ENCODE measurements at regions not wholly inside any gene's neighbourhood (a gene's known extent, or its start where the extent isn't known, plus 50 kb on each side); places are given as distances from the start of the nearest gene placed in this dataset.
"Not testable (repeated sequence)": the region's sequence is repeated elsewhere in the genome, so short reads cannot be mapped to it uniquely, and the experiment has no call there.

DNA sequence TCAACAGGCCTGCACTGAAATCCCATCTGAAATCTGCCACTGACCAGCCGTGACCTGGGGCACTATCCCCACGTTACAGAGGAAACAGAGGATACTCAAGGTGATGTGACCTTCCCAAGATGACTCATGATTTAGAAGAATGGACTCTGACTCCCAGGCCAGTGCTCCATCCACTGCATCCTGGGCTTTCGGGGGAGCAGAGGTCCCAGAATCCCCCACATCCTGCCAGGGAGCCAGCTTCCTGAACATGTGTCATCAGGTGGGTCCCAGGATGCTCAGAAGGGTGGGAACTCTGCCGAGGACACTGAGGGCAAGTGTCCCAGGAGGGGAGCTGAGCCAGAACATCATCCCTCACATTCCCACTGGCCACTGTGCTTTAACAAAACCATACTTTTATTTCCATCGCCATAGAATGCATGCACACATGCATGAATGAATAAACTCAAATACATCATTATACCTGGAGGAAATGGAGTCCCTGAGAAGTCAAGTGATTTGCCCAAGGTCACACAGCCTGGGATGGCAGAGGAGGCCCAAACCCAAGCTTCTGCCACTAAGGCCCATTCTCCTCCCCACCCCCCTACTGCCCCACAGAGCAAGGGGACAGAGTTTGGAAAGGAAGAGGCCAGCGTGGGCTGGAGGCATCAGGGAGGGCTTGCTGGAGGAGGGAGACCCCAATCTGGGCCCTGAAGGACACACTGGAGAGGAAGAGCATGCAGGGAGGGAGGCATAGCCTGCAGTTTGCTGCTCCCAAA is 189.4 kb downstream of the MATN1 start:
- intact Hi-C loops (cut with micrococcal nuclease) = no loop called here

DNA sequence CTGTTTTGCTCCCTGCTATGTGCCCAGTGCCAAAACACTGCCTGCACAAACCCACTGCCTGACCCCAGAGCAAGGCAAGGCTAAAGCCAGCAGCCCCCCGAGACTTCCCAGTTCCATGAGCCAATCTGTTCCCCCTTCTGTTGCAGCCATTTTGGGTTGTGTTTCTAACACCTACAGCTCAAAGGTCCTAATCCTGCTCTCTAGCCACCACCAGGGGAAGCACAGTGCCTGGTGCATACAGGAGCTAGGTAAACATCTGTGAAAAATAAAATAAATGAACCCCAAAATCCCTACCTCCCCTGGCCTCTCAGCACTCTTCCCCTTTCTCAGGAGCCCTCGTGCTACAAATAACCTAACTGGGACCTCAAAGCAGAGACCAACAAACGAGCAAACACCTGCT is 190.2 kb downstream of the MATN1 start:
- intact Hi-C loops (cut with micrococcal nuclease) = no loop called here

DNA sequence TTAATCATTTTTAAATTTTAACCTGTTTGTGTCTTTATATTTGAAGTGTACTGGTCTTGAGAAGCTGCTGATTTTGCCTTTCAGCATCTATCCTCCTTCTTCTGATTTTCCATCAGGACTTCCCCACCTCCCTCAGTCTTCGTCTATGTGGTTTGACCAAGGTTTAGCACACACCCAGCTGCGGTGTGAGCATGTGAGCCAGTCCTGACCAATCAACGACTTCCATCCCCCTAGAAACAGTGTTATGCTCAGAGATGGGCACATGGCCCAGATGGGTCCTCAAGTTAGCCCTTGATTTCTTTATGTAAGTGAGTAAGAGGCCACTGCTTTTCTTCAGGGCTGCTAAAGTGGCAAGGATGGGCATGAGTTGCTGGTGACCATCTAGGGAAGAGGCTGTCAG is 190.8 kb downstream of the MATN1 start:
- intact Hi-C loops (cut with micrococcal nuclease) = no loop called here

DNA sequence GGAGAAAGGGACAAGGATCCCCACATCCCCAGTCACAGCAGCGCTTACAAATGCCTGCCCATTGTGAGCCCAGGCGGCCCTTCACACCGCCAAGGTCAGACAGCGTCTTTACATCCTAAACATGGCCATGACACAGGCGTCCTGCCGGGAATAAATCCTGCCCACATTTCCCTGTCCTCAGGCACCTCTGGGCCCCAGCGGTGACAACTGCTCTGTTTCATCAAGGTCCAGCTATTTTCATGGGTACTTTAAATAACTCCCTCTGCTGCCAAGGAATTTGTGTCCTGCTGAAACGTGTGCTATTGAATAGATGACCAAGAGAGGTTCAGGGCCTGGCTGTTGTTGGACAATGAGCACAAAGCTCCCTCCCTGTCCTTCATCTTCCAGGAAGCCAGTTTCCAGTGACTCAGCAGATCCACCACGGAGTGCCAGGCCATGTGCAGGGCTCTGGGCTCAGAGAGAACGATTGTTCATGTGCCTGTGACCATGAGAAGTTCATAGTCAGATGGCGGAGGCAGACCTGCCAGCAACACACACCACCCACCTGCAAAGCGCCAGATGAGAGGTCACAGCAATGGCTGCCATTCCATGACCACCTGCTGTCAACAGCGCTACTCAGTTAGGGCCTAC is 195.8 kb downstream of the MATN1 start:
- intact Hi-C loops (cut with micrococcal nuclease) = no loop called here

DNA sequence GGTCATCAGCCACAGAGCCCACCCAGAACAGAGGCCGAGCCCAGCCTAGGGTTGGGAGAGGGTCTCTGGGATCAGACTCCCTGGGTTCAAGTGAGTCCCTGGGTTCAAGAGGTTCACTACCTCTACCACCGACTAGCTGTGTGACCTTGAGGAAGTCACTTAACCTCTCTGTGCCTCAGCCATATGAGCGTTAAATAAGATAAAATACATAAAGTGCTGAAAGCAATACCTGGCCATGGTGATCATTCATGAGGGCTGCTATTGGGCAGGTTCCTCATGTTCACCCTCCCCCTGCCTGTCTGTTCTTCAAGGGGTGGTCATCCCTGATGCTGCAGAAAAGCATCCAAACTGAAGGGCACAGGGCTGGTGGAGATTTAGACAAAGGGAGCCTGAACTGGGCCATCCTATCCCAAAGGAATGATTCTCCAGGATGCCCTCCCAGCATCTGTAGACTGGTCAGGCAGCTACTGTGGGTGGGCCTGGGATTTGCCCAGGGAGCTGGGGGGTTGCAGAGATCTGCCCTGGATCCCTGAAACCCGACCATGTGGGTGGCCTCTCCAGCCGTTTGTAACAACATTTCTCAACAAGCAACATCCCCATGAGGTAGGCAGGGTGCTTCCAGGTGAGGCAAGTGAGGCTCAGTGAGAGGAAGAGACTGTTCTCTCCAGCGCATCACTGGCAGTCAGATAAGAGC is 196.6 kb downstream of the MATN1 start:
- intact Hi-C loops (cut with micrococcal nuclease) = no loop called here

DNA sequence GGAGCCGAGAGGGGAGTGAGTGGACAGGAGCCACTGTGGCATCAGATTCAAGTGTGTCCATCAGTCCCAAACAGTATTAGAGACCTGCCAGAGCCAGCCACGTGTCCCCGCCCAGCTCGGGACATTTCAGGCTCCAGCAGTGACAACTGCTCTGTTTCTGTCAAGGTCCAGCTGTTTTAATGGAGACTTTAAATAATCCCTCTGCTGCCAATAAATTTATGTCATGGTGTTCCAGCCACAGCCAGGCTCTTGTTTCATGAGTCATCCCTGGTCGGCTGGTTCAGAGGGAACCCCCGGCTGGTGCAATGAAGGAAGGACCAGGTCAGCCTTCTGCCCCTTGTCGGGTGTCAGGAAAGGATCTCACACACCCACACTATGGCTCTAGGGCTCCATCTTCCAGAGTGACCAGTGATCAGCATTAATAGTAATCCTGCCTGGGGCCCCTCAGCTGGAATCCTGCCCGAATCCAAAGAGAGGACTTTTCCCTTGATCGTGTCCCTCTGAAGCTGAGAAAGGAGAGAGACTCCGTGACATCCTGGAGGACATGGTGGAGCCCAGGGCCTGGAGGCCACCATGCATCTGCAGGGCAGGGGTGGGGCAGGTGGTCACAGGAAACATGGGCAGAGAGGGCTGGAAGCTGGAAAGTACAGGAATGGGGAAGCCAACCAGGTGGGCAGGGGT is 197.3 kb downstream of the MATN1 start:
- intact Hi-C loops (cut with micrococcal nuclease) = no loop called here

DNA sequence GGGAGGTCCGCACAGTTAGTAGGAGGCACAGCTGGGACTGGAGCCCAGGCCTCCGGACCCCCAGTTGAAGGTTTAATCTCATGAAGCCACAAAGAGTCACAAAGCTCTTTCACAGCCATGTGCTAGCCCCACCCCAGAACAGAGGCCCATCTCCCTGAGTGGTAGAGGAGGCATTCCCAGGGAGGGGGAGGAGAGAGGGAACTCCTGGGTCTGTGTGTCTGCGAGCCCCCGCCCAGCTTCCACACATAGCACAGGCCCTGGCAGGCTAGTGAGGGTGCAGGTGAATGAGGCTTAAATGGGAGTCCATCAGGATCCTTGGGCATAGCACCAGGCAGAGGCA is 197.8 kb downstream of the MATN1 start:
- intact Hi-C loops (cut with micrococcal nuclease) = no loop called here

DNA sequence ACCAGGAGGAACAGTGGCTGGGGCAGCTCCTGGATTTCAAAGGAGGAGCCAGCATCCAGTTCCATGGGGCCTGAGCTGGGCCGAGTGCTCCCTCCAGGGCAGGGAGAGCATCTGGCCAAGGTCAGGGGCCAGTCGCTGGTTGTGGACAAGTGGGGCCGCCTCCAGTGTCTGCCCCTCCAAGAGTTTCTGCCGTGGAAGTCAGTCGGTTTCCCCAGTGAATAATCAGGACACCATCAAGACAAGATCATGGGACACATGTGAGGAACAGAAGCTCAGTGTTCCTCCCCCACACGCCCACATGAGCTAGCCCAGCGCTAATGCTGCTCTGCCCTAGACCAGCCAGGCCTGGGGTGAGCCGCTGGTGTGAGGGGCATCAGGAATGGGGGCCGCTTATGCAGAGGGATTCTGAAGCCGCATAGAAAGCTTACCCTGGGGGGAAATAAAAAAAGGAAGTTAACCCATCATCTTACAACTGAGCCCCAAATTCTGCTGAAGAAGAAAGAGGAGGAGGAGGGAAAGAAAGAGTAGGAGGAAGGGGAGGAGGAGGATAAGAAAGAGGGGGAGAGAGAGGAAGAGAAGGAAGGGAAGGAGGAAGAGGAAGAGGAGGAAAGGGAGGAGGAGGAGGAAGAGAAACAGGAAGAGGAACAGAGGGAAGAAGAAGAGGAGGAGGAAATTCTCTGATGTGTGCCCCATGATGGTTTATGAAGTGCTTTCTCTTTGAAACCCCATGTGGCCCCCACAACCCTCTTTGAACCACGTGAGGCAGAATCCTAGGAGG is 198.4 kb downstream of the MATN1 start:
- intact Hi-C loops (cut with micrococcal nuclease) = no loop called here

DNA sequence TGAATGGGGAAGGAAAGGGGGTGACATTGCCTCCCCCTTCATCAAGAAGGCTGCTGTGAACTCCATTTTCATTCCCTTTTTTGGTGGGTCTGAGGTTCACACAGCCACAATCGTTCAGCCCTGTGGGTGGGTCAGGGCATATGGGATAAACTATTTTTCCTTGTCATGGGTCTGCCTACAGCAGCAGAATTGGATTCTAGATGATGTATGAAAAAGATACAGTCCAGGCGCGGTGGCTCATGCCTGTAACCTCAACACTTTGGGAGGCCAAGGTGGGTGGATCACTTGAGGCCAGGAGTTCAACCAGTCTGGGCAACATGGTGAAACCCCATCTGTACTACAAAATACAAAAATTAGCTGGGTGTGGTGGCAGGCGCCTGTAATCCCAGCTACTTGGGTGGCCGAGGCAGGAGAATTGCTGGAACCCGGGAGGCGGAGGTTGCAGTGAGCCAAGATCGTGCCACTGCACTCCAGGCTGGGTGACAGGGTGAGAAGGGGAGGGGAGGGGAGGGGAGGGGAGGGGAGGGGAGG is 199.3 kb downstream of the MATN1 start:
- intact Hi-C loops (cut with micrococcal nuclease) = not testable (repeated sequence)

DNA sequence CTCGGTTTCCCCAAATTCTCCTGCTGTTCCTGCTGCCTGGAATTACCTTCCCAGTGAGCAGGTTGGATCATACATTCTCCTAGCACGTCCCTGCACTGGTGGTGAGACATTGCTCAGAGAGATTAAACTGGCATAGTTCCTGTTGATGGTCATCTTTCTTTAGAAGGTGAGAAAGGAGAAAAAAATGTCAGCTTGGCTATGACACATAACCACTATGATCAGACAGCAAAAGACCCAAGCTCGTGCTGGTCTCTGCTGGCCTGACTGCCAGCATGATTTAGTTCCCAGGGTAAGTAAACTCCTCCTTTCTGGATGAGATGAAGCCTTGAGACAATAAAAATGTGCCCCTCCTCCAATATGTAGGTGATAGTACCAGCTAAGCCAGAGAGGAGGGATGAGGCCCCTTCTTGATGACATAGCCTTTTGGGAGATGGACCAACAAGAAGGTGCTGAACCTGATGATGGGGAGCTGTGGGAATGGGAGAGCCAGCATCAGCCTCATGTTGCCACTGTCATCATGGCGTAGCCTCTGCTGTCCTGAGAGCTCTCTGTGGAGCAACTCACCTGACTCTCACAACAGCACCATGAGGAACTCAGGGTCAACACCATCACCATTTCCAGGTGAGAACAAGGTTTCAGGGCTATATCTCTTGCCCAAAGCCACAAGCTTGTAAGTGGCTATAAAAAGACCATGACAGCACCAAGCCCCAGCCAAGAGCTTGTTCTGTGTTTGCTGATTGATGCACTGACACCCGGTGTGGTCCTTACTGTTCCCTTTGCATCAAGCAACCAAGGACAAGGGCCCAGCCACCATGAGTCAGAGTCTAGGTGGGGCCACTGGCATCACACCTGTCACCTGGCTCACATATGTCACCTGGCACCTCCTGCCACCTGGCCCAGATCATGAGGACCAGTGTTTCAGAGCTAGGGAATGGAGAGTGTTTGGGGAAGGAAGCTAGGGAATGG is 200.0 kb downstream of the MATN1 start:
- intact Hi-C loops (cut with micrococcal nuclease) = no loop called here

DNA sequence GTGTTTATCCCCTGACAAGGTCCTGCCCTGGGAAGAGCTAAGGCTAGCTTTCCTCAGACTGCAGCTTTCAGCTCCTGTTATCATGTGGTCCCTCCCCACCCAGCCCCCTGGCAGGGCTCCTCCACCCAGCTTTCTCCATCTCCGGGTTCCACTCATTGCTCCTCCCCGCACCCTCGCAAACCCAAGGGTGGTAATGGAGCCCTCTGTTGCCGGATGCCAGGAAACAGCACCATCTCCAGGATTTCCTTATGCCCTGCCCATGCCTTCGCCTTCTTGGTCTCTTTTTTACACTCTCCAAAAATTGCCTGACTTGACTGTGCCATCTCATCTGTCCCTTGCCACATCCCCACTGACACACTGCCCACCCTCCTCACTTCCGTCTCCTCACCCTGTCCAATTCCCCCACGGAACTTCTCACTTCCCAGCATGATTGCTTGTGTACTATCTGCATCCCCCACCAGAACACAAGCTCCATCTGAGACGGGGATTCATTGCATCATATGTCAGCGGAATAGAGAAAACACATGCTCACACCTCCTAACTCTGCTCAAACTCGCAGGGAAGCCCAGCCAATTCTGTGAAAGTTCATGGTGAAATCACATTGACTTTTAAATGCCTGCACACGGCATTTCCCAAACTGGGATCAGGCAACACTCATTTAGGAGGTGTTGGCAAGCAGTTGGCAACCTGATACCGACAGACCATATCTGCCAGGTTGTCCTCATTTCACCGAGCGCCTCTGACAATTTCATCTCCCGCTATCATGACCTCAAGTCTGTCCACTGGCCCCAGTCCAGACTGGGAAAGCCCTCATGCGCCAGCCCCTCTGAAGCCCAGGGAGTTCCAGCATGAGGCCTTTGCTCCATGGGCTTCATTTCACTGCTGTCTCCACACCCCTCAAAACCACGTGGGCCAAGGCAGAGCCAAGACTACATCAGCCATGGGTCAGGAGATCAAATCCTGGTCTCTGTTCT is 201.1 kb downstream of the MATN1 start:
- intact Hi-C loops (cut with micrococcal nuclease) = no loop called here

DNA sequence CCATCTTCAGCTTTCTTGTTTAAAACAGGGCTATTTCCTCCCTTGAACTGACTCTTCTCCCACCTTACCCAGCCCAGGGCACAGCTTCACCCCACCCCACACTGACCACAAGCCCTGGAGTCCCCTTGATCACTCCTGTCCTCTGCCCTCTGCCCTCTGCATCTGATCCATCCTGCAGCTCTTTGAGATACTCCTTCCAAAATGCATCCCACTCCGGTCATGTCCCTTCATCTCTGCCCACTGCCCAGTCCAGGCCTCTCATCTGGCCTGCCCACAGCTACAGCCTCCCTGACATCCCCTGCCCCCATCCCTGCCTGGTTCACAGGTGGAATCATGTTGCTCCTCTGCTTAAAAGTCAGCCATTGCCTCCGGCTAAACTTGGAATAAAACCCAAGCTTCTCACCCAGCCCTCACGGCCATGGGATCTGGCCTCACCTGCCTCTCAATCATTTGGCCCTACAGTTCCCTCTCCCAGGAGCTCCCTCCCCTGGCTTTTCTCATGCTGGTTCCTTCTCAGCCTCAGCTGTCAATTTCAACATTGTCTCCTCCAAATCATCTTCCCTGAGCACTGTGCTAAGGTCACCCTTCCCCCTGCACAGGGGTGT is 202.0 kb downstream of the MATN1 start:
- intact Hi-C loops (cut with micrococcal nuclease) = no loop called here

DNA sequence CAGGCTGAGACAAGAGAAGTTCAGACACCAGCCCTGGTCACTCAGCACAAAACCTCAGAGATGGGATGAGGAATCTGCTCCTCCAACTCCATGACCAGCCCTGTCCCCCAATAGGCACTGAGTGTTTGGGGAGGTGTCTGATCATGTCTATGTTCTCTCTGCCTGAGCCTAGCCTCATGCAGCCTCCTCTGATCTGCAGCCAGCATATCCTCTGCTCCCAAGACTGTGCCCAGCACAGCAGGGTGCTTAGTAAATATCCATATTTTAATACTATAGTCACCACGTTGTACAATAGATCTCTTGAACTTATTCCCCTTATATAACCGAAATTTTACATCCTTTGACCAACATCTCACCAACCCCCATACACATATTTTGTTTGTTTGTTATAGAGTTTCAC is 202.9 kb downstream of the MATN1 start:
- intact Hi-C loops (cut with micrococcal nuclease) = no loop called here

DNA sequence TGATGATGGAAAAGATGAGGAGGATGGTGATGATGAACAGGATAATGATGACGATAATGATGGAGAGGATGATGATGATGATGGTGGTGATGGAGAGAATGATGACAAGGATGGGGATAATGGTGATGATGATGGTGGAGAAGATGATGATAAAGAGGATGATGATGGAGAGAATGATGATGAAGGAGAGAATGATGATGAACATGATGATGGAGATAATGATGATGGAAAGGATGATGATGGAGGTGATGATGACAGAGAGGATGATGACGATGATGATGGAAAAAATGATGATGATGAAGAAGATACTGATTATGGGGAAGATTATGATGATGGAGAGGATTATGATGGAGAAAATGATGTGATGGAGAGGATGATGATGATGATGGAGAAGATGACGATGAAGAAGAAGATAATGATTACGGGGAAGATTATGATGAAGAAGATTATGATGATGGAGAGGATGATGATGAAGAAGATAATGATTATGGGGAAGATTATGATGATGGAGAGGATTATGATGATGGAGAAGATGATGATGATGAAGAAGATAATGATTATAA is 204.1 kb downstream of the MATN1 start:
- intact Hi-C loops (cut with micrococcal nuclease) = no loop called here

DNA sequence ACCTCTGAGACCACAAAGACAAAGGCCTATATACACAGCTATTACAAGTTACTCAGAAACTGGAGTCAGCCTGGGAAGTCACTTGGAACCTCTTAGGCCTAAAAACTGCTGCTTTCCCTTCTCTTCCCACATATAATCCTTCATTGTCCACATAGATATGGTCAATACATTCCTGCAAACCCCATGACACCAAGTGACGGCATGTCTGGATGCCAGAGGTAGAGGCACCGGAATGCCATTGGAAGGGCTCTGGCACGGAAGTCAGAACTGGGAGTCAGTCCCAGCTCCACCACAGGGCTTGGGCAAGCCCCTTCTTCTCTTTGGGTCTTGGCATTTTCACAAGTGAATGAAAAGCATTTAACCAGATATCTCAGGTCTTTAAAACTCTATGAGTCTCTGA is 204.7 kb downstream of the MATN1 start:
- intact Hi-C loops (cut with micrococcal nuclease) = no loop called here

DNA sequence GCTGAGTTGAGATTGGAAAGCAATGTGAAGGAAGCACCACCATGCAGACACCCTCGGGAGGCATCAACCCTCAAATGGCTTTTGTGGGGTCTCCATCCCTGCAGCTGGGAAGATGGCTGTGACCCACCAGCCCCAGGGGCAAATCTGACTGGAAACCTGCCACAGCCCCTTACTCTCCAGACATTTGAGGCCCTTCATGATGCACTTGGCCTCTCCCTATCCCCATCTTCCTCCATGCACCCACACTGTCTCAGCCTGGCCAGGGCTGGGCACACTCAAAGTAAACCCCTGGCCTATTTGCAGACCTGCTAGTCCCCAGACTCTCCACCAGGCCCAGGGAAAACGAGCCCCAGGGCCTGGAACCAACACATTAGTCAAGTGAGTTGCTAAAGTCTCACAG is 205.2 kb downstream of the MATN1 start:
- intact Hi-C loops (cut with micrococcal nuclease) = no loop called here

DNA sequence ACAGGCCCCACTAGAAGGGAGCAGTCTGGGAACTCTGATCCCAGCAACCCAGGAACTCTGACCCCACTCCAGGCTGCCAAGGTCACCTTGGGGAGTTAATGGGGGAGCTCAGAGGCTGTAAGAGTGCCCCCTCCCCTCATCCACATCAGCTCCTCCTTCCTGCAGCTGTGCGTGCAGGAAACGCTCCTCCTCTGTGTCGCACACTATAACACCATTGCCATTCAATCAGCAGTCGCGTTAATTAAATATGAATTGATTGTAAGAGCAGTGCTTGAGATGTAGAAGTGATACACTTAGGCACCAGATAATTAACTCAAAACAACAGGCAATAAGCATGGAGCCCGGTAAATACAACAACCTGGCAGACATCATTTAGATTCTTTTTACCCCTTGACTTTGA is 205.7 kb downstream of the MATN1 start:
- intact Hi-C loops (cut with micrococcal nuclease) = not testable (repeated sequence)

DNA sequence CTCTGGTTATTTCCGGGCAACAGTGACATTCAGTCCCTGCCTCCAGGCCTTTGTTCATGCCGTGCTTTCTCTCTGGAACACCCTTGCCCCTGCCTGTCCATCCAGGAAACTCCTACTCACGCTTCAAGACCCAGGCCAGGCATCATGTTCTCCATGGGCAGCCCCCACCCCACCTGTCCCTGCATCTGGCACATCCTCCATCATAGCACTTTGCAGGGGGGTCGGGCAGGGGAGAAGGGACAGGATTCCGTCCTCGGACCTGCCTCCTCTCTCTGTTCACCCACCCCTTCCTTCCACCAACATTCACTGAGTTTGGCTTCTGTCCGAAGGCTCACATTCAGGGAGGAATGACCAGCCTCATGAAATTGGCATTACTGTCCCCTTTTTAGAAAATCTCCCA is 206.1 kb downstream of the MATN1 start:
- intact Hi-C loops (cut with micrococcal nuclease) = not testable (repeated sequence)

All from T-helper 2 cell treated with Interferon-gamma antibody and Interleukin-4, amounts not matched to agents 100 ng/mL and 5 ng/mL, for 36 hours (primary cell).